ENCODE measurements at regions not wholly inside any gene's neighbourhood (a gene's known extent, or its start where the extent isn't known, plus 50 kb on each side); places are given as distances from the start of the nearest gene placed in this dataset.
A peak's percentile ranks its signal among the peaks of the same experiment; 100 is the strongest.
"Not testable (repeated sequence)": the region's sequence is repeated elsewhere in the genome, so short reads cannot be mapped to it uniquely, and the experiment has no call there.

- DNase-seq: no peak
These were observed 50.1 kb downstream of the GCNT4 start for GRCh38 chr5:75002271-75002670.

GRCh38 chr5:74995926-74996325 lies 56.4 kb downstream of the GCNT4 start:
- DNase-seq: no peak

- no peak for DNase-seq
These were observed 57.5 kb downstream of the GCNT4 start for GRCh38 chr5:74994826-74995225.

- no peak for DNase-seq
These were observed 58.6 kb downstream of the GCNT4 start for GRCh38 chr5:74993743-74994142.

GRCh38 chr5:74992791-74993190 lies 59.6 kb downstream of the GCNT4 start:
- DNase-seq: no peak

- no peak for DNase-seq
These were observed 60.8 kb downstream of the GCNT4 start for GRCh38 chr5:74991522-74991921.

GRCh38 chr5:74990194-74990593 lies 62.2 kb downstream of the GCNT4 start:
- no peak for DNase-seq

GRCh38 chr5:74988273-74988983 lies 63.9 kb downstream of the GCNT4 start:
- DNase-seq: no peak

GRCh38 chr5:74978345-74978744 lies 74.0 kb downstream of the GCNT4 start:
- peak; percentile 11 to 20 for DNase-seq

- DNase-seq: no peak
These were observed 74.9 kb downstream of the GCNT4 start for GRCh38 chr5:74977471-74977870.

GRCh38 chr5:74976651-74977050 lies 75.7 kb downstream of the GCNT4 start:
- DNase-seq: no peak

GRCh38 chr5:74975582-74975981 lies 76.8 kb downstream of the GCNT4 start:
- DNase-seq: no peak

GRCh38 chr5:74974451-74975091 lies 77.8 kb downstream of the GCNT4 start:
- DNase-seq: no peak

- no peak for DNase-seq
These were observed 78.7 kb downstream of the GCNT4 start for GRCh38 chr5:74973694-74974093.

- no peak for DNase-seq
These were observed 80.4 kb downstream of the GCNT4 start for GRCh38 chr5:74971947-74972460.

- DNase-seq: not testable (repeated sequence)
These were observed 81.5 kb downstream of the GCNT4 start for GRCh38 chr5:74970891-74971290.

GRCh38 chr5:74969726-74970125 lies 82.6 kb downstream of the GCNT4 start:
- DNase-seq: no peak

GRCh38 chr5:74966141-74967026 lies 86.0 kb downstream of the GCNT4 start:
- DNase-seq: no peak

- DNase-seq: no peak
These were observed 89.0 kb downstream of the GCNT4 start for GRCh38 chr5:74963407-74963806.

- no peak for DNase-seq
These were observed 91.7 kb upstream of the FAM169A start for GRCh38 chr5:74957906-74958305.

GRCh38 chr5:74957029-74957784 lies 91.0 kb upstream of the FAM169A start:
- DNase-seq: no peak

GRCh38 chr5:74956278-74956677 lies 90.1 kb upstream of the FAM169A start:
- DNase-seq: no peak

- DNase-seq: no peak
These were observed 88.7 kb upstream of the FAM169A start for GRCh38 chr5:74954919-74955318.
